ENCODE measurements at regions not wholly inside any gene's neighbourhood (a gene's known extent, or its start where the extent isn't known, plus 50 kb on each side); places are given as distances from the start of the nearest gene placed in this dataset.

- TF ChIP-seq REST (IDR thresholded peaks at IDR 0.05; ENCODE audit: low read depth): peak; percentile 67
- TF ChIP-seq ZBTB7A (IDR thresholded peaks at IDR 0.05; ENCODE audit: low read depth): no peak
Measured at GRCh38 chr12:115049614-115050013, 365.6 kb upstream of the TBX3 start.

GRCh38 chr12:115046805-115047204, 362.8 kb upstream of the TBX3 start:
- no peak for TF ChIP-seq USF1 (IDR thresholded peaks at IDR 0.05)

- no peak for TF ChIP-seq EP300 (IDR thresholded peaks at IDR 0.05; ENCODE audit: borderline replicate concordance)
- no peak for TF ChIP-seq EGR1 (IDR thresholded peaks at IDR 0.05)
- no peak for TF ChIP-seq ZBTB7A (IDR thresholded peaks at IDR 0.05; ENCODE audit: low read depth)
- no peak for TF ChIP-seq CREB1 (IDR thresholded peaks at IDR 0.05; ENCODE audit: low read depth)
- TF ChIP-seq TAF1 (IDR thresholded peaks at IDR 0.05; ENCODE audit: low read depth): no peak
- no peak for TF ChIP-seq TCF12 (IDR thresholded peaks at IDR 0.05; ENCODE audit: low read depth)
- TF ChIP-seq NFIC (IDR thresholded peaks at IDR 0.05): no peak
- TF ChIP-seq REST (IDR thresholded peaks at IDR 0.05; ENCODE audit: low read depth): no peak
- no peak for TF ChIP-seq MAX (IDR thresholded peaks at IDR 0.05)
- no peak for TF ChIP-seq RAD21 (IDR thresholded peaks at IDR 0.05; ENCODE audit: low read depth)
Measured at GRCh38 chr12:115044073-115044472, 360.1 kb upstream of the TBX3 start.

- no peak for TF ChIP-seq TCF12 (IDR thresholded peaks at IDR 0.05; ENCODE audit: low read depth)
- TF ChIP-seq YY1 (IDR thresholded peaks at IDR 0.05; ENCODE audit: low read depth): no peak
- no peak for TF ChIP-seq CREB1 (IDR thresholded peaks at IDR 0.05; ENCODE audit: low read depth)
- TF ChIP-seq TAF1 (IDR thresholded peaks at IDR 0.05; ENCODE audit: low read depth): no peak
Measured at GRCh38 chr12:115043079-115043478, 359.1 kb upstream of the TBX3 start.

- TF ChIP-seq MAX (IDR thresholded peaks at IDR 0.05): no peak
- TF ChIP-seq REST (IDR thresholded peaks at IDR 0.05; ENCODE audit: low read depth): no peak
- no peak for TF ChIP-seq ZBTB7A (IDR thresholded peaks at IDR 0.05; ENCODE audit: low read depth)
- no peak for TF ChIP-seq TCF12 (IDR thresholded peaks at IDR 0.05; ENCODE audit: low read depth)
- no peak for TF ChIP-seq EP300 (IDR thresholded peaks at IDR 0.05; ENCODE audit: borderline replicate concordance)
- TF ChIP-seq CREB1 (IDR thresholded peaks at IDR 0.05; ENCODE audit: low read depth): no peak
- no peak for TF ChIP-seq EGR1 (IDR thresholded peaks at IDR 0.05)
- no peak for TF ChIP-seq TAF1 (IDR thresholded peaks at IDR 0.05; ENCODE audit: low read depth)
- no peak for TF ChIP-seq YY1 (IDR thresholded peaks at IDR 0.05; ENCODE audit: low read depth)
- no peak for TF ChIP-seq TEAD4 (IDR thresholded peaks at IDR 0.05)
- TF ChIP-seq NFIC (IDR thresholded peaks at IDR 0.05): no peak
Measured at GRCh38 chr12:115042341-115042740, 358.4 kb upstream of the TBX3 start.

GRCh38 chr12:115037830-115038229, 353.9 kb upstream of the TBX3 start:
- TF ChIP-seq EGR1 (IDR thresholded peaks at IDR 0.05) (no peak), REST (IDR thresholded peaks at IDR 0.05; ENCODE audit: low read depth) (no peak), ZBTB7A (IDR thresholded peaks at IDR 0.05; ENCODE audit: low read depth) (no peak), NFIC (IDR thresholded peaks at IDR 0.05) (no peak), CREB1 (IDR thresholded peaks at IDR 0.05; ENCODE audit: low read depth) (no peak), TEAD4 (IDR thresholded peaks at IDR 0.05) (no peak), FOXM1 (IDR thresholded peaks at IDR 0.05; ENCODE audit: borderline replicate concordance, low read depth) (no peak), RAD21 (IDR thresholded peaks at IDR 0.05; ENCODE audit: low read depth) (no peak), TAF1 (IDR thresholded peaks at IDR 0.05; ENCODE audit: low read depth) (no peak)
